HG03442 (cell line): ENCODE measurements at regions not wholly inside any gene's neighbourhood (a gene's known extent, or its start where the extent isn't known, plus 50 kb on each side); places are given as distances from the start of the nearest gene placed in this dataset.

ENCODE experiments used
- ATAC-seq: cut with Tn5 transposase; IDR thresholded peaks from one replicate; pipeline ENCODE4 v1.9.1; 2021; ENCODE audit warnings: mild to moderate bottlenecking, moderate library complexity; ENCODE audit not compliant: unreplicated experiment

DNA sequence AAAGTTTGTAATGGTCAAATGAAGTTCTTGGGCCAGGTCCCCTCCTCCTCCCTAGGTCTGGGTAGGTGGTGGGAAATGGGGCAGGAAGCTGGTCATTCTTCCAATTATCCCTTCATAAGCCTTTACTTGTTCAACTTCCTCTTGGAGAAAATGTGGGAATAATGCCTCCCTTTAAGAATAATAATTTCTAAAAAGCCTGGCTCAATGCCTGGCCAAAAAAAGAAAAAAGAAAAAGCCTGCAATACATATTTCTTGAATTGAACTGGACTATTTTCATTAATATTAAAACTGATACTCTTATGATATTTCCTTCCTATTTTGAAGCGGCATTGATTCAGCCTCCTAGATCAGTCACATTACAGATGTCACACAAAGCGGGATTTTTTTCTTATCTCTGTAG lies 600.9 kb downstream of the CCDC171 start:
- no peak for ATAC-seq

DNA sequence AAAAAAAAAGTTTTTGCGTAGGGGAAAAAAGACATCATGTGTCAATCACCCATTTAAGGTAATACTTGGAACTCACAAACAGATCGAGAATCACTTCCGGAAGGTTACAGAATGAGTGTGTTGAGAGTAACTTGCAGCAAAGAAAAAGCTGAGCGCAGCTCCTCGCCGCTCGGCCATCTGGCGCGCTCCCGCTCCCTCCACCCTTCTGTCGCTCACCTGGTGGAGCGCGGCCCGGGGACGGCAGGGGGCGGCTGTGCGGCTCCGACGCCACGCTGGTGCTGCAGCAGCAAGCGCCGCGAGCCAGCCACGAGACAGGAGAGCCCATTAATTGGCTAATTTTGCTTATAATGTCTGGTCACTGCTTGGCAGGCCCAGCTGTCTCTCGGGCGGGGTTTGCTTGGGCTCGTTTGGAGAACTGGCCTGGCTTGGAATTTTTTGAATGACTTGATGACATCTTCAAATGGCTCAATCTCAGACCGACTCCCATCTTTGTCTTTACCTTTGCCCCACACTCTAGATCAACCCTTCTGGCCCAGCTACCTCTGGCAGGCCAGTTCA lies 601.8 kb downstream of the CCDC171 start:
- peak; percentile 75 for ATAC-seq

DNA sequence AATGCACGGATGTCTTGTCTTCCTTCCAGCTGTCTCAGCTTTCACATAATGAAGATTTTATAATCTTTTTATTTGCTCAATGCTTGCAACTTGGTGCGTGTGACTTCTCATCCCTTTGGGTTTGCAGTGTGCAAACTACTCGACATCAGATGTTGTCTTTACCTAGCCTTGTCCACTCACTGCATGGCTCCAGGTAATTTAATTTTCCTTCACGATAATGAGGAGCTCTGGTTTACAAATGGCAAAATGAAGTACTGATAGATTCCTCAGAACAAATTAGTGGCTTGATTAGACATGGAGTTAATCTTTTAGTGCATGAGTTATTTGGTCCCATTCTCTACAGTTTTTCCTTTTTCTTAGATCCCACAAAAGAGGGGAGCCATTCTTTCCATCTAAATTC lies 603.0 kb downstream of the CCDC171 start:
- no peak for ATAC-seq

DNA sequence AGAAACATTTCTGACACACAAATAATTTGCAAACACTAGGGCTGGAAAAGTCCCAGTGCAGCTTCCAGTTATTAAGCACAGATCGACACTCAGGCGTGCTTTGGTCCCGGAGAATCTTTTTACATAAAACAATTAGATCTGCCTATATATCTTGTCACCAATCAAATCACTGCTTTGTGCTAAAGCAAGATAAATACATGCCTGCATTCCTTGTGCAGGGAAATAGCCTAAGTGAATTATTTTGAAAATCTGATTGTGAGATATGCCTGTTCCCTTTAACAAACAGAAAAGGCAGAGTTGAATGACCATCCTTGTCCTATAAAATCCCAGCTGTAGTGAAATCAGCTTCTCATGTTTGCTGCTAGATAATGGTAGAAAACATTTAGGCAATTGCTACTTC lies 604.4 kb downstream of the CCDC171 start:
- no peak for ATAC-seq

- no peak for ATAC-seq
These were observed 604.8 kb downstream of the CCDC171 start for GRCh38 chr9:16157651-16158050.

DNA sequence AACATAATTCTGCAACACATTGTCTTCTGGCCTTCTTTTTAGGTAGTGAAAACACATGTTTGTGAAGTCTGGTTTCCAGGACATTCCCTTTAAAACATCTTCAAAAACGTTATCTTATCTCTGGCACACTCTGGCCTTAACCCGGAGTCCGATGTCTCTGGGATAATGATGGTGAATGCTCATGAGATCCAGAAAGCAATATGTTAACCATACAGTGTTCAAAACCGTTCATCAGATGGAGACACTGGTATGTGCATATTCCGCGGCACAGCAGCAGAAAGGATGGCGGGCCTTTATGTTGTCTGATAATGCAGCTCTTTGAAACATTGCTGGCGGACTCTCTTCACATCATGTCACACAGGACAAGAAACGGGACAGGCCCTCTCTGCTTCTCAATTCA lies 605.2 kb downstream of the CCDC171 start:
- no peak for ATAC-seq

DNA sequence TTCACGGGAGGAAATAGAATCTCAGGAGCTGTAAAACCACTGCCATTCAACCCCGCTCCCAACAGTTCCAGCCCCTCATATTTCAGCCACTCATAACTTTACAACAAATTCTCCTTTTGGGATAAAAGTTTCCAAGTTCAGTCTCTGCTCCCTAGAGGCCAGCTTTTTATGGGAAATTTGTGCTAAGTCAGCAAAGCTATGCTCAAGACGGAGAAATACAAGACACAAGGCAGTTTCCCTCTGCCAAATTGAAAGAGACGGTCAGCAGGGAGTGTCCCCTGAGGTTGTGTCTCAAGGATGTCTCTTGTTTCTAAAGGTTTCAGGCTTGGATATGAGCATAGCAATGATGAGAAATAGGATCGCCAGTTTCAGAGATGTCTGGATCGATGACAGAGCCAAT lies 608.6 kb downstream of the CCDC171 start:
- no peak for ATAC-seq

DNA sequence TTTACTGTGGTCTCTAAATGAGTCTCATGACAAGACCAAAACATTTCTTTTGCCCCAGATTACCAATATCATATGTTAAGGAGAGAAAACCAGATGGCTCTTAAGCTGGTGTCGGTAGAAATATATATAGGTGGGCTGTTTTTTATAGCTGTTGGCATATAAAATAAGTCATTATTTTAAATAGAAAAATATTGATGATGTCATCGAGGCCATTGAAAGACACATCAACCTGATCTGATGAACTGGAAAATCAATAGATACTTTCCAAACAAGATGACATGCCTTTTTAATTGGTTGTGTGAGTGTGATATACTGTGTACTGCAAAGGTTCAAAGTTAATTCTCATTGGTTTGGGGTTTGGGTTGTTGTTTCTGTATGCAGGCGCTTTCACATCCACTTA lies 617.3 kb downstream of the CCDC171 start:
- ATAC-seq = no peak

DNA sequence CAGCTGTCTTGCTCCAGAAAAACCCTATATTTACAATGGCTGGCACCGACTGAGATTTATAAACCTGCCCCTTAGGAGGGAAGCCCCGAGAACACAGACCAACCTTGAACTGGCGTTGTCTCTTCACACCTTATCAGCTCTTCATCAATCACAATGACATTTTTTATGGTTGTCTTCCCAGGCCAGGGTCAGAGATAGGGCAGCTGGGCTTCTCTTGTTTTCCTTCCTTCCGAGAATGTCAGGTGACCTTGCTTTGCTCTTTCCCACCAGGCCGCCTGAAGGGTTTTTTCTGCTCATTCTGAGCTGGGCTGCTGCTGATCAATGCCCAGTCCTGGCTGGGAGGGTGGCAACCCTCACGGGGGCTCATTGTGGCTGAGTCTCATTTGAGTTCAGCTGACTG lies 619.1 kb downstream of the CCDC171 start:
- no peak for ATAC-seq

- no peak for ATAC-seq
These were observed 620.0 kb downstream of the CCDC171 start for GRCh38 chr9:16172796-16173195.

DNA sequence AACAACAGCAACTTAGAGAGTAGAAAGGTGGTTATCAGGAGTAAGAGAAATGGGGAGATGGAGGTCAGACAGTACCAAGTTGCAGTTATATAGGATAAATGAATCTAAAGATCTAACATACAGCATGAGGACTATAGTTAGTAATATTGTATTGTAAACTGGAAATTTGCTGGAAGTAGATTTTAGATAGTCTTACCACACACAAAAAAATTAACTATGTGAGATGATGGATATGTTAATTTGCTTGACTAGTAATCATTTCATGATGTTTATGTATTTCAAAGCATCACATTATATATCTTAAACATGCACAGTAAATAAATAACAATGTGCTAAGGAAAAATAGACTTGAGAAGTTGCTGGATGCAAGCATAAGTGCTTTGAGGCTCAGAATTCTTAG lies 622.1 kb downstream of the CCDC171 start:
- ATAC-seq = no peak

GRCh38 chr9:16175461-16175860 lies 622.6 kb downstream of the CCDC171 start:
- no peak for ATAC-seq

GRCh38 chr9:16178294-16178693 lies 625.5 kb downstream of the CCDC171 start:
- ATAC-seq = no peak

- ATAC-seq = peak; percentile 52
These were observed 626.7 kb downstream of the CCDC171 start for GRCh38 chr9:16179566-16179965.

DNA sequence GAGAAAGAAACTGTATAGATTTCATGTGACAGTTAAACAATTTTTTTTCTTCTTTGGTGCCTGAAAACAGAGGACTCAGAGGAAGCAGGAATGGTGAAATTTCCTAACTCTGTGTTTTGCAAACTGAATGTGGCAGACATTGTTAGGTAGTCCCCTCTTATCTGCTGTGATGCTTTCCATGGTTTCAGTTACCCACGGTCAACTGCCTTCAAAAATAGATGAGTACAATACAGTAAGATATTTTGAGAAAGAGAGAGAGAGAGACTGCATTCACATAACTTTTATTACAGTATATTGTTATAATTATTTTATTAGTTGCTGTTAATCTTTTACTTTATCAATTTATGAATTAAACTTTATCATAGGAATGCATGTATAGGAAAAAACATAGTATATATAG lies 627.2 kb downstream of the CCDC171 start:
- no peak for ATAC-seq

DNA sequence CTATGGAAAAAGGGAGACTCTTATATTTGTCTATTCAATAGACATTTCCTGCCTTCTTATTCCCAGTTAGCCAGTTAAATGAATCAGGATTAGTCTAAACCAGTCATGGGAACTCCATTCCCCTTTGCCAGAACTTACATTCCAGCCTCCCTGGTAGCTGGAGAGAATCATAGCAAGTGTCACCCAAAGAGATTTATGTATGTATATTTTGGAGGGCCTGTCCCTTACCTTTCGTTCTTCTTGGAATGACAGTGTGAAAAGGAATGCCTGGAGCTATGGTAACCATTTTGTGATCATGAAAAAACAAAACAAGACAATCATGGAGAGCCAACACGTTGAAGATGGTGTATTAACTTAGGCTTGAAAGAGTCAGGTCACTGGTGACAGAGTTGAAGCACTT lies 627.7 kb downstream of the CCDC171 start:
- no peak for ATAC-seq

GRCh38 chr9:16181539-16181938 lies 628.7 kb downstream of the CCDC171 start:
- no peak for ATAC-seq

GRCh38 chr9:16182784-16183183 lies 629.9 kb downstream of the CCDC171 start:
- ATAC-seq = no peak

DNA sequence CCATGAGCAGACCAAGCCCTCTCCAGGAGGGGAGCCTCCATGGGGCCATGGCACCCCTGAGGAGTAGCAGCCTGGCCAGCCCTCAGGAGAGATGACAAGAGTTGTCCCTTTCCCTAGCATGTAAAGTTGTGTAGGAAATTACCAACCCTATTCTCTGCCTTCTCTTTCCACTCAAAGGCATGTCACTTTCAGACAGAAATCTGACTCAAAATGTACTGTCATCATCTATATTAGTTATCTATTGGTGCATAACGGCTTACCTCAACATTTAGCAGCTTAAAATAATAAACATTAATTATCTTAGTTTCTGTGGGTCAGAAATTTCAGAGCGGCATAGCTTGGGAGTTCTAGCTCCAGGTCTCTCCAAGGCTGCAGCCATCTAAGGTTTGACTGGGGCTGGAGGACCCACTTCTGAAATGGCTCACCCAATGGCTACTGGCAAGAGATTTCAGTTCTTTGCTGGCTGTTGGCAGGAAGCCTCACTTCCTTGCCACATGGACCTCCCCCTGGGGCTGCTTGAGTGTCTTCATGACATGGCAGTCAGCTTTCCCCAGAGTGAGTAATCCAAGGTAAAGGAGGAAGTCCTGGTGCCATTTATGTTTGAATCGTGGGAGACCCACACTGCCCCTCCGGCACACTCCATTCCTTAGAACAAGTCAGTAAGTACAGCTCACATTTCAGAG lies 632.3 kb downstream of the CCDC171 start:
- ATAC-seq = no peak

GRCh38 chr9:16191191-16191590 lies 638.3 kb downstream of the CCDC171 start:
- ATAC-seq = no peak

DNA sequence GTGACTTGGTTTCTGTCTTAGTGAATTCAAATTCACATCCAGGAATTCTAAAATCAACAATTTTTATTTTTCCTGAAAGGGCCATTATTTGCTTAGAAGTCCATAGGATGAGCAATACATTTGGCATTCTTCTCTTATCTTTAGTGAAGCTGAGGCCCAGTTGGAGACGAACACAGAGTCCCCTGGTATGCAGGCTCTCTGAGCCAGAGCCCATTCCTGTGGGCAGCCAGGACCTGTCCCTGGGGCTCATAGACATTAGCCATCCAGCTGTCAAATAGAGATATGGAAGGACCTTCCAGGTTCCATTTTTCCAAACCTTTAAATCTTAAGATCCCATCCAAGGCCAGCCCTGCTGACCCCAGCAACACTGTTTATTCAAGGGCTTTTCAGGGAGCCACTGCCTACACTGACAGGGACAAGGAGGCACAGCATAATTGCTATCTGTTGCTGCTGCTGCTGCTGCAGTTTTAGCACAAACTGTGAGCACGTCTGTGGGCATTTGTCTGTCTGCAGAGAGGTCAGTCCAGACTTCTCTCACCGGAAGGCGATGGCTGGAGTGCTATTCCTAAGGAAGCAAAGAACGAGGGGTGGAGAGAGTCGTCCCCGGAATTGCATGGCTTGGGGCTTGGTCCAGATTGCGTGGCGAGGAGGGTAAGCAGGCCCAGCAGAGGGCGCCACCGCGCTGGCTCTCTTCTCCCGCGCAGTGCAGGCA lies 639.0 kb downstream of the CCDC171 start:
- peak; percentile 70 for ATAC-seq

DNA sequence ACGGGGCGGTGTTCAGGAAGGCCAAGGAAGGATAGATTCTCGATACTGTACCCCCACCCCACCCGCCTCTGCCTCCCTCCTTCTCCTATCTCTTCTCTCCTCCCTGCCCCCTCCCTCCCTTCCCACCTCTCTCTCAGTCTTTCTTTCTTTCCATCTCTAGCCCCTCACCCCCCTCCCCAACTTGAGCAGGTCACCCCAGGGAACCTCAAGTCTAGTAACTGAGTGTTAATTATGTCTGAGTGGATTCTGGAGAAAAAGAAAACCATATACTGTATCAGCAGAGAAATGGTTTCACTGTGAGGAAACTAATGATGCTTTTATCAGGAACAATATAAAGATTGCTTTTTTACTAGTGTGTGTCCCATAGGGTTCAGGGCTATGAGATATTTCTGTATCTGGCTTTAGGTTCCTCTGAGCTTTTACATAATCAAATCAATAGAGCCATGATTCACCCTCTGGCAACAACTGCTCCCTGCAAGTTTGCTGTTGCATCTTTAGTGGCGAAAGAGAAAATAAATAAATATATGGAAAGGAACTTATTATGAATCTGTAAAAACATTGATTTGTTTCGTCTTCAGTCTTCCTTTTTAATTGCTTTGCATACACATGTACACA lies 639.7 kb downstream of the CCDC171 start:
- ATAC-seq = no peak
